Testis (tissue), 2 donors: ENCODE measurements at regions not wholly inside any gene's neighbourhood (a gene's known extent, or its start where the extent isn't known, plus 50 kb on each side); places are given as distances from the start of the nearest gene placed in this dataset.

Experiments
- CTCF ChIP-seq, 3 experiments: fragments of 450-650 bp in 2 of 3; fragments of 200-600 bp in 1 of 3; sonication (generic) in 1 of 3; IDR thresholded peaks; one replicate each; pipeline ENCODE4 v1.5.1; 2016 to 2019; ENCODE audit warnings: antibody characterized with exemption in 3 of 3, mild to moderate bottlenecking in 2 of 3, moderate library complexity in 1 of 3
- POLR2A ChIP-seq: fragments of 450-650 bp; IDR thresholded peaks from one replicate; pipeline ENCODE4 v1.6.1; 2017; ENCODE audit warnings: antibody characterized with exemption, mild to moderate bottlenecking, moderate library complexity

DNA sequence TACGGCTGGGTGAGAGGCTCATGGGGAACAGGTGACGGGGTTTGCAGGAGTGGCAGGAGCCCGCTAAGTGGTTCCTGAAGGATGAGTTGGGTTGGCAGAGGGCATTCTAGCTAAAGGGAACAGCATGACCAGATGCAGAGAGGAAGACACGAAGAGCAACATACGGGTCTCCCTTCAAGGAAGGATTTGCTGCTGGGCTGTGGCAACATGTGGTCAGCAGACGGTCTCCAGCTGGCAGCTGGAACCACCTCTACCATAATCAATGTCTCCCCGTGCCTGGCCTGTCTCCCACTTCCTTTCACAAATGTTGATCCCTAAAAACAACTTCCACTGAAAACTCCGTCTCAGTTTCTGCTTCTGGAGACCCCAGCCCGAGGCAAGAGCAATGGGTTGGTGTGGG is 80.6 kb upstream of the SULF2 start:
- no peak for TF ChIP-seq CTCF (IDR thresholded peaks at IDR 0.05)
- no peak for TF ChIP-seq POLR2A
